PC-3 (cell line): ENCODE measurements at regions not wholly inside any gene's neighbourhood (a gene's known extent, or its start where the extent isn't known, plus 50 kb on each side); places are given as distances from the start of the nearest gene placed in this dataset.

ENCODE experiments used
- ATAC-seq: fragments of 200-7000 bp; cut with Tn5 transposase; 2 replicates; pipeline ENCODE4 v1.9.1; 2020; ENCODE audit warnings: mild to moderate bottlenecking, moderate library complexity
- BruUV-seq: library from RNA; stranded (reverse); fragments of 400-500 nt; replicated peaks from 2 replicates; lab custom pipeline; 2021; lab: Mats Ljungman, UMichigan
- CTCF ChIA-PET: fragments of 300-600 bp; sonication (Branson Sonifier 250); formaldehyde crosslinking; loops from one replicate; lab custom pipeline; 2022; ENCODE audit warnings: antibody characterized with exemption; lab: Charles Lee
- POLR2A ChIA-PET: fragments of 300-600 bp; sonication (Branson Sonifier 250); formaldehyde crosslinking; loops from one replicate; lab custom pipeline; 2022; ENCODE audit warnings: antibody characterized with exemption; ENCODE audit not compliant: unreplicated experiment; lab: Charles Lee
- DNase-seq: peaks from one replicate; pipeline ENCODE4 v3.0.0-alpha.2; 2015
- H2AFZ ChIP-seq: fragments of 300-600 bp; sonication (generic); 2 replicates; pipeline ENCODE4 v1.6.0; 2016; ENCODE audit warnings: antibody characterized with exemption, low read length
- H3F3A ChIP-seq: fragments of 300-600 bp; sonication (generic); one replicate; pipeline ENCODE4 v1.6.0; 2017; ENCODE audit warnings: antibody characterized with exemption, low read length, control low read depth, mild to moderate bottlenecking; ENCODE audit not compliant: unreplicated experiment
- H3K27ac ChIP-seq: fragments of 300-600 bp; sonication (generic); 2 replicates; pipeline ENCODE4 v1.5.1; 2016; ENCODE audit warnings: mild to moderate bottlenecking, low read length
- H3K27me3 ChIP-seq: fragments of 300-600 bp; sonication (generic); 2 replicates; pipeline ENCODE4 v1.6.1; 2016; ENCODE audit warnings: low read length, mixed read lengths
- H3K36me3 ChIP-seq: fragments of 300-600 bp; sonication (generic); 2 replicates; pipeline ENCODE4 v1.6.1; 2016; ENCODE audit warnings: low read depth, mixed run types, low read length, mixed read lengths
- H3K4me1 ChIP-seq: fragments of 300-600 bp; sonication (generic); 2 replicates; pipeline ENCODE4 v1.5.1; 2016; ENCODE audit warnings: low read length; ENCODE audit not compliant: insufficient read depth
- H3K4me2 ChIP-seq: fragments of 300-600 bp; sonication (generic); 2 replicates; pipeline ENCODE4 v1.6.0; 2016; ENCODE audit warnings: low read length
- H3K4me3 ChIP-seq: fragments of 300-600 bp; sonication (generic); 2 replicates; pipeline ENCODE4 v1.5.1; 2016; ENCODE audit warnings: mild to moderate bottlenecking, low read length, mixed read lengths
- H3K79me2 ChIP-seq: fragments of 300-600 bp; sonication (generic); 2 replicates; pipeline ENCODE4 v1.6.1; 2017; ENCODE audit warnings: low read length, mixed read lengths
- H3K9ac ChIP-seq: fragments of 300-600 bp; sonication (generic); 2 replicates; pipeline ENCODE4 v1.6.0; 2016; ENCODE audit warnings: mild to moderate bottlenecking, low read length
- H3K9me2 ChIP-seq: fragments of 300-600 bp; sonication (generic); replicated peaks from 2 replicates; pipeline ENCODE4 v1.6.1; 2016; ENCODE audit warnings: mixed run types, low read length, mixed read lengths
- H3K9me3 ChIP-seq: fragments of 300-600 bp; sonication (generic); 2 replicates; pipeline ENCODE4 v1.6.1; 2016; ENCODE audit warnings: low read length, mixed read lengths
- H4K20me1 ChIP-seq: fragments of 300-600 bp; sonication (generic); 2 replicates; pipeline ENCODE4 v1.6.1; 2016; ENCODE audit warnings: low read length, mixed read lengths
- EZH2 ChIP-seq: fragments of 300-600 bp; sonication (generic); IDR thresholded peaks from one replicate; pipeline ENCODE4 v1.6.1; 2017; ENCODE audit warnings: antibody characterized with exemption, mild to moderate bottlenecking, low read length; ENCODE audit not compliant: unreplicated experiment
- EZH2phosphoT487 ChIP-seq: fragments of 300-600 bp; sonication (generic); IDR thresholded peaks from 2 replicates; pipeline ENCODE4 v1.6.1; 2018; ENCODE audit warnings: mild to moderate bottlenecking, antibody characterized with exemption, low read length, borderline replicate concordance
- intact Hi-C: fragments of 100-400 bp; cut with micrococcal nuclease; formaldehyde crosslinking; loops from 2 replicates; pipeline ENCODE4 v1.9.0; 2023
- TF ChIP-seq, protein P1 (sequence below): fragments of 300-600 bp; sonication (generic); conservative IDR thresholded peaks from 2 replicates; pipeline ENCODE4 v1.5.1; 2017; ENCODE audit warnings: antibody characterized with exemption, low read depth, mild to moderate bottlenecking, low read length

DNA sequence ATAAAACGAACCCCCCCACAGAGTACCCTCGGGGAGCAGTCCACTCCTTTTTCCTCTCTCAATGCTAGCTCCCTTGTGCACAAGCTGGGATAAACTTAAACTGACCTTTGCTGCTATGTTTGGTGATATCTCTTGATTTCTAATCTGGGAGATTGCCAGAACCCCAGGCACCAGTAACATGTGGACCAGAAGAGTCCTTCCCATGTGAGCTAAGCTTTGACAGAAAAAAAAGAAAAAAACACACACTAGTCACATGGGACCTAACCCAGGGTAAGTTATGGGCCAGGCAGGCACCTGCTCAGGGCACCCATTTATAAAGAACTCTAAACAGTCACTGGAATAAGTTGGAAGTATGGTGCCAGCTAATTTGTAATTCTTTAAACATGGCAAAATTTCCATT lies 242.6 kb downstream of the EN1 start:
- H2AFZ ChIP-seq, result no peak overlapping the region
- no peaks in the 10 kb centered on the region for H3F3A ChIP-seq
- no TSS peak for BruUV-seq
- H3K27me3 ChIP-seq, result peaks cover 43% of the 10 kb centered on the region
- no peaks in the 10 kb centered on the region for H3K9me2 ChIP-seq
- intact Hi-C loops, result no loop called here
- H3K9me3 ChIP-seq, result no peaks in the 10 kb centered on the region
- no peaks in the 10 kb centered on the region for H3K79me2 ChIP-seq
- ChIA-PET CTCF (no interaction called here), POLR2A (no interaction called here)
- DNase-seq, result no peak
- no peak overlapping the region for H3K9ac ChIP-seq
- no peak for ATAC-seq
- H3K4me3 ChIP-seq, result no peak overlapping the region
- no peaks in the 10 kb centered on the region for H3K36me3 ChIP-seq
- H3K4me1 ChIP-seq, result no peaks in the 10 kb centered on the region
- no peak for TF ChIP-seq EZH2phosphoT487
- TF ChIP-seq, protein P1, sequence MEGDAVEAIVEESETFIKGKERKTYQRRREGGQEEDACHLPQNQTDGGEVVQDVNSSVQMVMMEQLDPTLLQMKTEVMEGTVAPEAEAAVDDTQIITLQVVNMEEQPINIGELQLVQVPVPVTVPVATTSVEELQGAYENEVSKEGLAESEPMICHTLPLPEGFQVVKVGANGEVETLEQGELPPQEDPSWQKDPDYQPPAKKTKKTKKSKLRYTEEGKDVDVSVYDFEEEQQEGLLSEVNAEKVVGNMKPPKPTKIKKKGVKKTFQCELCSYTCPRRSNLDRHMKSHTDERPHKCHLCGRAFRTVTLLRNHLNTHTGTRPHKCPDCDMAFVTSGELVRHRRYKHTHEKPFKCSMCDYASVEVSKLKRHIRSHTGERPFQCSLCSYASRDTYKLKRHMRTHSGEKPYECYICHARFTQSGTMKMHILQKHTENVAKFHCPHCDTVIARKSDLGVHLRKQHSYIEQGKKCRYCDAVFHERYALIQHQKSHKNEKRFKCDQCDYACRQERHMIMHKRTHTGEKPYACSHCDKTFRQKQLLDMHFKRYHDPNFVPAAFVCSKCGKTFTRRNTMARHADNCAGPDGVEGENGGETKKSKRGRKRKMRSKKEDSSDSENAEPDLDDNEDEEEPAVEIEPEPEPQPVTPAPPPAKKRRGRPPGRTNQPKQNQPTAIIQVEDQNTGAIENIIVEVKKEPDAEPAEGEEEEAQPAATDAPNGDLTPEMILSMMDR, result no peak
- no peak for TF ChIP-seq EZH2
- no peaks in the 10 kb centered on the region for H4K20me1 ChIP-seq
- H3K27ac ChIP-seq, result no peak overlapping the region
- no peak overlapping the region for H3K4me2 ChIP-seq

DNA sequence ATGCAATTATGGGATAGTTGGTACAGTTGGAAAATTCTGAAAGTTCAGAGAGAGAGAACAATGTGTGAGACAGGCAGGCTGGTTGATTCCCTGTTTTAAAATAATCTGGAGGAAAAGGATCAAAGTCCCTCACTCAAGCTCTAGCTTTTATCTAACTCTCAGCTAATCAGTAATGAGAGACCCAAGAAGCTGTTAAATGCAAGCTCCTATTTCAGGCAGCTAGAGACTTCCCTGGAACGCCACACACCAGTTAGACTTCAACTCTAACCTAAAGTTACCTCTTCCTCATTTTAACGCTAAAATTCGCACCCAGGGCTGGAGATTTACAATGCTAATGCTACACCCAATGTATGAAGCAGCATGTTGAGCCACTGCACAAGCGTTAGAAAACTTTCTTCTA lies 243.1 kb downstream of the EN1 start:
- DNase-seq (no peak), ATAC-seq (no peak)
- peaks cover 43% of the 10 kb centered on the region for H3K27me3 ChIP-seq
- H3K4me1 ChIP-seq, result no peaks in the 10 kb centered on the region
- no peaks in the 10 kb centered on the region for H3K79me2 ChIP-seq
- no peak overlapping the region for H2AFZ ChIP-seq
- H3K36me3 ChIP-seq, result no peaks in the 10 kb centered on the region
- intact Hi-C loops, result no loop called here
- ChIA-PET CTCF (no interaction called here), POLR2A (no interaction called here)
- no peak overlapping the region for H3K9ac ChIP-seq
- BruUV-seq, result no TSS peak
- no peak for TF ChIP-seq EZH2phosphoT487
- H3K4me2 ChIP-seq, result no peak overlapping the region
- no peaks in the 10 kb centered on the region for H4K20me1 ChIP-seq
- H3K9me3 ChIP-seq, result no peaks in the 10 kb centered on the region
- H3F3A ChIP-seq, result no peaks in the 10 kb centered on the region
- H3K27ac ChIP-seq, result no peak overlapping the region
- H3K9me2 ChIP-seq, result no peaks in the 10 kb centered on the region
- no peak overlapping the region for H3K4me3 ChIP-seq

DNA sequence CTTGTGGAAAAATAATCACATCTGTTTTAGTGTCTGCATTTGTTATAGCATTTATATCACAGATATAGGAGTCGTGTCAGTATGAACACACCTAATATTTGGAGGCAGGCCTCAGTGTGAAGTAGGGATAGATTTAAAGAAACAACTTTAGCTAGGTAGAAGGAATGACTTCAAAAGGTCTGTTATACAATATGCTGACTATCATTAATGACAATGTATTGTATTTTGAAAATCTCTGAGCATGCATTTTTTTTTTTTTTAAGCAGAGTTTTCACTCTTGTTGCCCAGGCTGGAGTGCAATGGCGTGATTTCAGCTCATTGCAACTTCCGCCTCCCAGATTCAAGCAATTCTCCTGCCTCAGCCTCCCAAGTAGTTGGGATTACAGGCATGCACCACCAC lies 248.3 kb downstream of the EN1 start:
- CTCF ChIA-PET, result no interaction called here
- Histone ChIP-seq H2AFZ (no peak overlapping the region), H3K27ac (no peak overlapping the region), H3K9me3 (no peaks in the 10 kb centered on the region), H3K4me1 (no peaks in the 10 kb centered on the region), H3K36me3 (no peaks in the 10 kb centered on the region), H3K4me3 (no peak overlapping the region), H3K4me2 (no peak overlapping the region), H3K9me2 (no peaks in the 10 kb centered on the region), H4K20me1 (no peaks in the 10 kb centered on the region), H3K79me2 (no peaks in the 10 kb centered on the region), H3F3A (no peaks in the 10 kb centered on the region), H3K27me3 (peaks cover 25% of the 10 kb centered on the region), H3K9ac (no peak overlapping the region)
- BruUV-seq, result no TSS peak
- DNase-seq (no peak), ATAC-seq (no peak)
- TF ChIP-seq, protein P1, result no peak
- TF ChIP-seq EZH2phosphoT487 (no peak), EZH2 (no peak)
- POLR2A ChIA-PET, result no interaction called here
- intact Hi-C loops, result no loop called here
